ENCODE measurements at regions not wholly inside any gene's neighbourhood (a gene's known extent, or its start where the extent isn't known, plus 50 kb on each side); places are given as distances from the start of the nearest gene placed in this dataset.

- TF ChIP-seq CTCF (IDR thresholded peaks at IDR 0.05): no peak
- no peak for TF ChIP-seq POLR2A (IDR thresholded peaks at IDR 0.05)
These were observed 60.4 kb upstream of the SEL1L start for GRCh38 chr14:81594012-81594411.
